ENCODE measurements at regions not wholly inside any gene's neighbourhood (a gene's known extent, or its start where the extent isn't known, plus 50 kb on each side); places are given as distances from the start of the nearest gene placed in this dataset.

- TF ChIP-seq CTCF (IDR thresholded peaks at IDR 0.05; ENCODE audit: borderline replicate concordance, extremely low read depth, low read length, poor library complexity, severe bottlenecking) (no peak), EZH2 (IDR thresholded peaks at IDR 0.05; ENCODE audit: borderline replicate concordance, low read depth, low read length, severe bottlenecking) (no peak)
Observed at GRCh38 chr2:14715600-14715999, 83.1 kb downstream of the LRATD1 start.
